ENCODE measurements at regions not wholly inside any gene's neighbourhood (a gene's known extent, or its start where the extent isn't known, plus 50 kb on each side); places are given as distances from the start of the nearest gene placed in this dataset.

- H3K79me2 ChIP-seq = no peaks in the 10 kb centered on the region
- whole genome bisulfite sequencing (ENCODE audit: low lambda C conversion rate, missing lambda C conversion rate) = 49% methylated on average over 9 of the region's 9 CpGs
Measured at GRCh38 chr2:238970553-238971081, 122.7 kb downstream of the TWIST2 start.

GRCh38 chr2:238971318-238972145 is 123.6 kb downstream of the TWIST2 start:
- no peaks in the 10 kb centered on the region for H3K9me3 ChIP-seq (ENCODE audit: low read depth)
- H2AFZ ChIP-seq = no peak overlapping the region
- no peaks in the 10 kb centered on the region for H3K36me3 ChIP-seq (replicated peaks; ENCODE audit: insufficient read depth, low read depth)
- no peak overlapping the region for H3K4me3 ChIP-seq
- WGBS (ENCODE audit: low lambda C conversion rate, missing lambda C conversion rate) = 95% methylated on average over 9 of the region's 9 CpGs
- H3K27ac ChIP-seq = no peak overlapping the region
- TF ChIP-seq EZH2 (IDR thresholded peaks at IDR 0.05; ENCODE audit: borderline replicate concordance) = no peak
- TF ChIP-seq, protein P1, sequence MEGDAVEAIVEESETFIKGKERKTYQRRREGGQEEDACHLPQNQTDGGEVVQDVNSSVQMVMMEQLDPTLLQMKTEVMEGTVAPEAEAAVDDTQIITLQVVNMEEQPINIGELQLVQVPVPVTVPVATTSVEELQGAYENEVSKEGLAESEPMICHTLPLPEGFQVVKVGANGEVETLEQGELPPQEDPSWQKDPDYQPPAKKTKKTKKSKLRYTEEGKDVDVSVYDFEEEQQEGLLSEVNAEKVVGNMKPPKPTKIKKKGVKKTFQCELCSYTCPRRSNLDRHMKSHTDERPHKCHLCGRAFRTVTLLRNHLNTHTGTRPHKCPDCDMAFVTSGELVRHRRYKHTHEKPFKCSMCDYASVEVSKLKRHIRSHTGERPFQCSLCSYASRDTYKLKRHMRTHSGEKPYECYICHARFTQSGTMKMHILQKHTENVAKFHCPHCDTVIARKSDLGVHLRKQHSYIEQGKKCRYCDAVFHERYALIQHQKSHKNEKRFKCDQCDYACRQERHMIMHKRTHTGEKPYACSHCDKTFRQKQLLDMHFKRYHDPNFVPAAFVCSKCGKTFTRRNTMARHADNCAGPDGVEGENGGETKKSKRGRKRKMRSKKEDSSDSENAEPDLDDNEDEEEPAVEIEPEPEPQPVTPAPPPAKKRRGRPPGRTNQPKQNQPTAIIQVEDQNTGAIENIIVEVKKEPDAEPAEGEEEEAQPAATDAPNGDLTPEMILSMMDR (IDR thresholded peaks at IDR 0.05; ENCODE audit: poor library complexity) = no peak
- TF ChIP-seq EZH2phosphoT487 (IDR thresholded peaks at IDR 0.05; ENCODE audit: low read depth, severe bottlenecking, unreplicated experiment) = no peak
- no peaks in the 10 kb centered on the region for H3K4me1 ChIP-seq (ENCODE audit: insufficient read depth)
- no peaks in the 10 kb centered on the region for H3K27me3 ChIP-seq
- no peaks in the 10 kb centered on the region for H3K9me2 ChIP-seq (replicated peaks; ENCODE audit: insufficient read depth)
- no peaks in the 10 kb centered on the region for H3K79me2 ChIP-seq
- DNase-seq (ENCODE audit: low spot score) = no peak
- no peak overlapping the region for H3K4me2 ChIP-seq
- no peaks in the 10 kb centered on the region for H4K20me1 ChIP-seq (ENCODE audit: insufficient read depth, poor library complexity, severe bottlenecking)

More at GRCh38 chr2:238970553-238971081, 122.7 kb downstream of the TWIST2 start:
- no peaks in the 10 kb centered on the region for H3K27me3 ChIP-seq
- H4K20me1 ChIP-seq (ENCODE audit: insufficient read depth, poor library complexity, severe bottlenecking) = no peaks in the 10 kb centered on the region
- H3K27ac ChIP-seq = no peak overlapping the region
- H3K4me1 ChIP-seq (ENCODE audit: insufficient read depth) = no peaks in the 10 kb centered on the region
- no peak overlapping the region for H3K4me2 ChIP-seq
- peak; percentile 80 for DNase-seq (ENCODE audit: low spot score)
- H3K4me3 ChIP-seq = no peak overlapping the region
- H3K36me3 ChIP-seq (replicated peaks; ENCODE audit: insufficient read depth, low read depth) = no peaks in the 10 kb centered on the region
- H3K9me3 ChIP-seq (ENCODE audit: low read depth) = no peaks in the 10 kb centered on the region
- TF ChIP-seq EZH2 (IDR thresholded peaks at IDR 0.05; ENCODE audit: borderline replicate concordance) (no peak), EZH2phosphoT487 (IDR thresholded peaks at IDR 0.05; ENCODE audit: low read depth, severe bottlenecking, unreplicated experiment) (no peak)
- TF ChIP-seq, protein P1 (IDR thresholded peaks at IDR 0.05; ENCODE audit: poor library complexity) = peak; percentile 97
- no peaks in the 10 kb centered on the region for H3K9me2 ChIP-seq (replicated peaks; ENCODE audit: insufficient read depth)
- no peak overlapping the region for H2AFZ ChIP-seq

- TF ChIP-seq EZH2phosphoT487 (IDR thresholded peaks at IDR 0.05; ENCODE audit: low read depth, severe bottlenecking, unreplicated experiment) (no peak), EZH2 (IDR thresholded peaks at IDR 0.05; ENCODE audit: borderline replicate concordance) (no peak)
- TF ChIP-seq, protein P1 (IDR thresholded peaks at IDR 0.05; ENCODE audit: poor library complexity) = no peak
- H3K4me3 ChIP-seq = no peak overlapping the region
- WGBS (ENCODE audit: low lambda C conversion rate, missing lambda C conversion rate) = 93% methylated on average over 6 of the region's 6 CpGs
Measured at GRCh38 chr2:238972146-238972445, 124.2 kb downstream of the TWIST2 start.

More at GRCh38 chr2:238972146-238972445, 124.2 kb downstream of the TWIST2 start:
- DNase-seq (ENCODE audit: low spot score) = no peak
- H3K36me3 ChIP-seq (replicated peaks; ENCODE audit: insufficient read depth, low read depth) = no peaks in the 10 kb centered on the region
- no peaks in the 10 kb centered on the region for H3K9me3 ChIP-seq (ENCODE audit: low read depth)
- no peak overlapping the region for H3K4me2 ChIP-seq
- H3K27ac ChIP-seq = no peak overlapping the region
- no peaks in the 10 kb centered on the region for H3K9me2 ChIP-seq (replicated peaks; ENCODE audit: insufficient read depth)
- H4K20me1 ChIP-seq (ENCODE audit: insufficient read depth, poor library complexity, severe bottlenecking) = no peaks in the 10 kb centered on the region
- H2AFZ ChIP-seq = no peak overlapping the region
- H3K27me3 ChIP-seq = no peaks in the 10 kb centered on the region
- no peaks in the 10 kb centered on the region for H3K79me2 ChIP-seq
- H3K4me1 ChIP-seq (ENCODE audit: insufficient read depth) = no peaks in the 10 kb centered on the region

Measured in hepatocyte (in vitro differentiated cells).